PC-9 (cell line): ENCODE measurements at regions not wholly inside any gene's neighbourhood (a gene's known extent, or its start where the extent isn't known, plus 50 kb on each side); places are given as distances from the start of the nearest gene placed in this dataset.

Source experiments
- BruUV-seq: library from RNA; stranded (reverse); fragments of 400-500 nt; replicated peaks from 2 replicates; lab custom pipeline; 2021; lab: Mats Ljungman, UMichigan
- CTCF ChIA-PET: fragments of 300-600 bp; sonication (Branson Sonifier 250); formaldehyde crosslinking; loops from one replicate; lab custom pipeline; 2022; ENCODE audit warnings: antibody characterized with exemption; lab: Charles Lee
- POLR2A ChIA-PET: fragments of 300-600 bp; sonication (Branson Sonifier 250); formaldehyde crosslinking; loops from one replicate; lab custom pipeline; 2022; ENCODE audit warnings: antibody characterized with exemption; ENCODE audit not compliant: unreplicated experiment; lab: Charles Lee
- DNase-seq, 2 experiments: peaks; one replicate each; pipeline versions ENCODE4 v3.0.0 to v3.0.0-alpha.2; 2015 to 2022; ENCODE audit warnings: mixed read lengths in 1 of 2
- H2AFZ ChIP-seq: fragments of 200-600 bp; sonication (generic); 2 replicates; pipeline ENCODE4 v1.8.1; 2017; ENCODE audit warnings: antibody characterized with exemption
- H3F3A ChIP-seq: fragments of 200-600 bp; sonication (generic); 2 replicates; pipeline ENCODE4 v1.8.1; 2017; ENCODE audit warnings: antibody characterized with exemption, mild to moderate bottlenecking, low read depth; ENCODE audit not compliant: insufficient read depth
- H3K27ac ChIP-seq: fragments of 200-600 bp; sonication (generic); 2 replicates; pipeline ENCODE4 v1.6.1; 2016; ENCODE audit warnings: mixed run types
- H3K27me3 ChIP-seq: fragments of 200-600 bp; sonication (generic); 2 replicates; pipeline ENCODE4 v1.6.1; 2016; ENCODE audit warnings: low read depth, mixed run types; ENCODE audit not compliant: insufficient read depth
- H3K36me3 ChIP-seq: fragments of 200-600 bp; sonication (generic); 2 replicates; pipeline ENCODE4 v1.6.1; 2016; ENCODE audit warnings: low read depth, mixed run types
- H3K4me1 ChIP-seq: fragments of 200-600 bp; sonication (generic); replicated peaks from 2 replicates; pipeline ENCODE4 v1.6.1; 2016; ENCODE audit warnings: mixed run types; ENCODE audit not compliant: insufficient read depth
- H3K4me2 ChIP-seq: fragments of 200-600 bp; sonication (generic); 2 replicates; pipeline ENCODE4 v1.6.1; 2017; ENCODE audit warnings: mixed run types
- H3K4me3 ChIP-seq: fragments of 200-600 bp; sonication (generic); 2 replicates; pipeline ENCODE4 v1.6.1; 2016; ENCODE audit warnings: mixed run types
- H3K79me2 ChIP-seq: fragments of 200-600 bp; sonication (generic); 2 replicates; pipeline ENCODE4 v1.6.1; 2017; ENCODE audit warnings: low read depth, mixed run types
- H3K9me2 ChIP-seq: fragments of 200-600 bp; sonication (generic); 2 replicates; pipeline ENCODE4 v1.8.1; 2017; ENCODE audit warnings: mild to moderate bottlenecking; ENCODE audit not compliant: insufficient read depth
- H3K9me3 ChIP-seq: fragments of 200-600 bp; sonication (generic); 2 replicates; pipeline ENCODE4 v1.8.1; 2016; ENCODE audit warnings: low read depth; ENCODE audit not compliant: insufficient read depth
- H4K20me1 ChIP-seq: fragments of 200-600 bp; sonication (generic); 2 replicates; pipeline ENCODE4 v1.8.1; 2017; ENCODE audit not compliant: insufficient read depth
- CTCF ChIP-seq: fragments of 200-600 bp; sonication (generic); conservative IDR thresholded peaks from 2 replicates; pipeline ENCODE4 v1.6.1; 2017; ENCODE audit warnings: mixed run types, antibody characterized with exemption, mild to moderate bottlenecking, moderate library complexity
- EZH2 ChIP-seq: fragments of 200-600 bp; sonication (generic); IDR thresholded peaks from 2 replicates; pipeline ENCODE4 v1.8.0; 2017; ENCODE audit warnings: antibody characterized with exemption, low read depth
- intact Hi-C: fragments of 100-400 bp; cut with micrococcal nuclease; formaldehyde crosslinking; loops from one replicate; pipeline ENCODE4 v1.10.0; 2022; ENCODE audit not compliant: unreplicated experiment

- ChIA-PET CTCF (no interaction called here), POLR2A (no interaction called here)
- H4K20me1 ChIP-seq: no peaks in the 10 kb centered on the region
- H3K4me2 ChIP-seq: no peak overlapping the region
- no peak for TF ChIP-seq CTCF
- TF ChIP-seq EZH2: no peak
- H3K36me3 ChIP-seq: no peaks in the 10 kb centered on the region
- no peak overlapping the region for H3K4me3 ChIP-seq
- no TSS peak for BruUV-seq
- H3F3A ChIP-seq: no peaks in the 10 kb centered on the region; the same call in 1 of the 2 replicates
- H3K27ac ChIP-seq: no peak overlapping the region
- H3K79me2 ChIP-seq: no peaks in the 10 kb centered on the region
- no peaks in the 10 kb centered on the region for H3K27me3 ChIP-seq
- no peaks in the 10 kb centered on the region for H3K9me2 ChIP-seq
- no peak for DNase-seq
- H3K4me1 ChIP-seq: peaks cover 7% of the 10 kb centered on the region; the same call in 1 of the 2 replicates
- H3K9me3 ChIP-seq: peaks cover 8% of the 10 kb centered on the region; the same call in 1 of the 2 replicates
- intact Hi-C loops: no loop called here
- no peak overlapping the region for H2AFZ ChIP-seq
Measured at GRCh38 chr13:104281910-104282309, 1215.7 kb upstream of the SLC10A2 start.

- DNase-seq: no peak
- Histone ChIP-seq H3K9me2 (no peaks in the 10 kb centered on the region), H3K4me2 (no peak overlapping the region), H4K20me1 (no peaks in the 10 kb centered on the region), H3K36me3 (no peaks in the 10 kb centered on the region), H2AFZ (no peak overlapping the region), H3K79me2 (no peaks in the 10 kb centered on the region), H3K9me3 (no peaks in the 10 kb centered on the region), H3K27ac (no peak overlapping the region), H3K4me1 (no peaks in the 10 kb centered on the region), H3K4me3 (no peak overlapping the region), H3K27me3 (no peaks in the 10 kb centered on the region), H3F3A (no peaks in the 10 kb centered on the region)
- ChIA-PET POLR2A (no interaction called here), CTCF (no interaction called here)
- BruUV-seq: no TSS peak
- intact Hi-C loops: no loop called here
- TF ChIP-seq EZH2 (no peak), CTCF (no peak)
Measured at GRCh38 chr13:104270731-104271130, 1204.5 kb upstream of the SLC10A2 start.

GRCh38 chr13:104267206-104267811, 1201.1 kb upstream of the SLC10A2 start:
- no peaks in the 10 kb centered on the region for H3K79me2 ChIP-seq
- H3K9me2 ChIP-seq: no peaks in the 10 kb centered on the region
- H2AFZ ChIP-seq: no peak overlapping the region
- no peak overlapping the region for H3K27ac ChIP-seq
- no peak for DNase-seq
- no peaks in the 10 kb centered on the region for H3K9me3 ChIP-seq
- ChIA-PET POLR2A (no interaction called here), CTCF (no interaction called here)
- no peaks in the 10 kb centered on the region for H3K36me3 ChIP-seq
- no peak overlapping the region for H3K4me2 ChIP-seq
- no peak overlapping the region for H3K4me3 ChIP-seq
- H3K4me1 ChIP-seq: no peaks in the 10 kb centered on the region
- BruUV-seq: no TSS peak
- intact Hi-C loops: no loop called here
- H4K20me1 ChIP-seq: no peaks in the 10 kb centered on the region
- no peak for TF ChIP-seq CTCF
- TF ChIP-seq EZH2: no peak
- H3F3A ChIP-seq: no peaks in the 10 kb centered on the region
- H3K27me3 ChIP-seq: no peaks in the 10 kb centered on the region
